ENCODE measurements at regions not wholly inside any gene's neighbourhood (a gene's known extent, or its start where the extent isn't known, plus 50 kb on each side); places are given as distances from the start of the nearest gene placed in this dataset.

DNA sequence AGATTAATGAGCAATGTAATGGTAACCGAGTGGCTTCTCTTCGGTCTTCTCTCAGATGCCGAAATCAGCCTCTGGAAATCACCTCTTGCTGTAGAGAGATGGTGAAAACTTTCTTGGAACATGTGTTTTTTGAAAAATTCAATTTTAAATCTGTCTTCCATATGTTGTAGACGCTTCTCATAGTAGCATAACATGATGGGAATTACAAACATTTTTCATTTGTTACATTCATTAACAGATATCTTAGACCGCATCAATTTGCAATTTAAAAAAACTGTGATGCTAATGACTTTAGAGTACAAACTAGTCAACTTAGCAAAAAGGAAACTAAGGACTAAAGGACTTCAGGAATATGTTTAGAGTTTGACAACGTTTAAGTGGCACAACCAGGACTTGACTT lies 275.2 kb downstream of the ASXL3 start:
- TF ChIP-seq, protein P1, sequence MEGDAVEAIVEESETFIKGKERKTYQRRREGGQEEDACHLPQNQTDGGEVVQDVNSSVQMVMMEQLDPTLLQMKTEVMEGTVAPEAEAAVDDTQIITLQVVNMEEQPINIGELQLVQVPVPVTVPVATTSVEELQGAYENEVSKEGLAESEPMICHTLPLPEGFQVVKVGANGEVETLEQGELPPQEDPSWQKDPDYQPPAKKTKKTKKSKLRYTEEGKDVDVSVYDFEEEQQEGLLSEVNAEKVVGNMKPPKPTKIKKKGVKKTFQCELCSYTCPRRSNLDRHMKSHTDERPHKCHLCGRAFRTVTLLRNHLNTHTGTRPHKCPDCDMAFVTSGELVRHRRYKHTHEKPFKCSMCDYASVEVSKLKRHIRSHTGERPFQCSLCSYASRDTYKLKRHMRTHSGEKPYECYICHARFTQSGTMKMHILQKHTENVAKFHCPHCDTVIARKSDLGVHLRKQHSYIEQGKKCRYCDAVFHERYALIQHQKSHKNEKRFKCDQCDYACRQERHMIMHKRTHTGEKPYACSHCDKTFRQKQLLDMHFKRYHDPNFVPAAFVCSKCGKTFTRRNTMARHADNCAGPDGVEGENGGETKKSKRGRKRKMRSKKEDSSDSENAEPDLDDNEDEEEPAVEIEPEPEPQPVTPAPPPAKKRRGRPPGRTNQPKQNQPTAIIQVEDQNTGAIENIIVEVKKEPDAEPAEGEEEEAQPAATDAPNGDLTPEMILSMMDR (IDR thresholded peaks at IDR 0.05), result no peak
- no peak for TF ChIP-seq RFX5 (IDR thresholded peaks at IDR 0.05; ENCODE audit: low read length)
- TF ChIP-seq POLR2AphosphoS5 (IDR thresholded peaks at IDR 0.05; ENCODE audit: low read depth, low read length), result no peak
- no peak for TF ChIP-seq TCF12 (IDR thresholded peaks at IDR 0.05)
- TF ChIP-seq EZH2phosphoT487 (IDR thresholded peaks at IDR 0.05; ENCODE audit: borderline replicate concordance, low read depth), result no peak
- TF ChIP-seq, protein P2, sequence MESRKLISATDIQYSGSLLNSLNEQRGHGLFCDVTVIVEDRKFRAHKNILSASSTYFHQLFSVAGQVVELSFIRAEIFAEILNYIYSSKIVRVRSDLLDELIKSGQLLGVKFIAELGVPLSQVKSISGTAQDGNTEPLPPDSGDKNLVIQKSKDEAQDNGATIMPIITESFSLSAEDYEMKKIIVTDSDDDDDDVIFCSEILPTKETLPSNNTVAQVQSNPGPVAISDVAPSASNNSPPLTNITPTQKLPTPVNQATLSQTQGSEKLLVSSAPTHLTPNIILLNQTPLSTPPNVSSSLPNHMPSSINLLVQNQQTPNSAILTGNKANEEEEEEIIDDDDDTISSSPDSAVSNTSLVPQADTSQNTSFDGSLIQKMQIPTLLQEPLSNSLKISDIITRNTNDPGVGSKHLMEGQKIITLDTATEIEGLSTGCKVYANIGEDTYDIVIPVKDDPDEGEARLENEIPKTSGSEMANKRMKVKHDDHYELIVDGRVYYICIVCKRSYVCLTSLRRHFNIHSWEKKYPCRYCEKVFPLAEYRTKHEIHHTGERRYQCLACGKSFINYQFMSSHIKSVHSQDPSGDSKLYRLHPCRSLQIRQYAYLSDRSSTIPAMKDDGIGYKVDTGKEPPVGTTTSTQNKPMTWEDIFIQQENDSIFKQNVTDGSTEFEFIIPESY (IDR thresholded peaks at IDR 0.05; ENCODE audit: borderline replicate concordance, low read depth), result no peak
- no peak for TF ChIP-seq EP300 (IDR thresholded peaks at IDR 0.05; ENCODE audit: borderline replicate concordance in 1 of 2, low read depth in 1 of 2, low read length in 1 of 2)

Measured in SK-N-SH (cell line).